ENCODE measurements at regions not wholly inside any gene's neighbourhood (a gene's known extent, or its start where the extent isn't known, plus 50 kb on each side); places are given as distances from the start of the nearest gene placed in this dataset.
A peak's percentile ranks its signal among the peaks of the same experiment; 100 is the strongest.

GRCh38 chr17:77314601-77315000 lies 173.8 kb downstream of the SEC14L1 start:
- Mint-ChIP-seq H3K9me3 (ENCODE audit: unreplicated experiment) (no peaks in the 10 kb centered on the region), H3K4me1 (ENCODE audit: unreplicated experiment) (peaks cover 75% of the 10 kb centered on the region), H3K4me3 (ENCODE audit: unreplicated experiment) (no peak overlapping the region), H3K27ac (ENCODE audit: unreplicated experiment) (no peak overlapping the region), H3K27me3 (ENCODE audit: unreplicated experiment) (no peaks in the 10 kb centered on the region), H3K36me3 (ENCODE audit: unreplicated experiment) (no peaks in the 10 kb centered on the region)
- DNase-seq (ENCODE audit: extremely low spot score, unreplicated experiment) = no peak
- no peak for TF ChIP-seq CTCF (IDR thresholded peaks at IDR 0.05)

- no peaks in the 10 kb centered on the region for H3K9me3 Mint-ChIP-seq (ENCODE audit: unreplicated experiment)
- H3K36me3 Mint-ChIP-seq (ENCODE audit: unreplicated experiment) = no peaks in the 10 kb centered on the region
- H3K4me1 Mint-ChIP-seq (ENCODE audit: unreplicated experiment) = peaks cover 76% of the 10 kb centered on the region
- no peak overlapping the region for H3K27ac Mint-ChIP-seq (ENCODE audit: unreplicated experiment)
- H3K27me3 Mint-ChIP-seq (ENCODE audit: unreplicated experiment) = no peaks in the 10 kb centered on the region
- DNase-seq (ENCODE audit: extremely low spot score, unreplicated experiment) = no peak
- H3K4me3 Mint-ChIP-seq (ENCODE audit: unreplicated experiment) = no peak overlapping the region
- TF ChIP-seq CTCF (IDR thresholded peaks at IDR 0.05) = no peak
These were observed 174.2 kb downstream of the SEC14L1 start for GRCh38 chr17:77315010-77315409.

GRCh38 chr17:77315551-77316190 lies 174.9 kb downstream of the SEC14L1 start:
- Mint-ChIP-seq H3K4me3 (ENCODE audit: unreplicated experiment) (no peak overlapping the region), H3K36me3 (ENCODE audit: unreplicated experiment) (no peaks in the 10 kb centered on the region), H3K9me3 (ENCODE audit: unreplicated experiment) (no peaks in the 10 kb centered on the region), H3K27me3 (ENCODE audit: unreplicated experiment) (no peaks in the 10 kb centered on the region), H3K27ac (ENCODE audit: unreplicated experiment) (peak overlapping the region; percentile 90), H3K4me1 (ENCODE audit: unreplicated experiment) (peaks cover 75% of the 10 kb centered on the region)
- no peak for DNase-seq (ENCODE audit: extremely low spot score, unreplicated experiment)
- no peak for TF ChIP-seq CTCF (IDR thresholded peaks at IDR 0.05)

- Mint-ChIP-seq H3K27me3 (ENCODE audit: unreplicated experiment) (no peaks in the 10 kb centered on the region), H3K27ac (ENCODE audit: unreplicated experiment) (peak overlapping the region; percentile 90)
- no peak for DNase-seq (ENCODE audit: extremely low spot score, unreplicated experiment)
These were observed 175.4 kb downstream of the SEC14L1 start for GRCh38 chr17:77316191-77316641.

GRCh38 chr17:77316651-77317050 lies 175.9 kb downstream of the SEC14L1 start:
- H3K27ac Mint-ChIP-seq (ENCODE audit: unreplicated experiment) = peak overlapping the region; percentile 90
- DNase-seq (ENCODE audit: extremely low spot score, unreplicated experiment) = no peak
- H3K9me3 Mint-ChIP-seq (ENCODE audit: unreplicated experiment) = no peaks in the 10 kb centered on the region
- no peak overlapping the region for H3K4me3 Mint-ChIP-seq (ENCODE audit: unreplicated experiment)
- H3K36me3 Mint-ChIP-seq (ENCODE audit: unreplicated experiment) = no peaks in the 10 kb centered on the region
- H3K27me3 Mint-ChIP-seq (ENCODE audit: unreplicated experiment) = no peaks in the 10 kb centered on the region
- no peak for TF ChIP-seq CTCF (IDR thresholded peaks at IDR 0.05)
- peaks cover 77% of the 10 kb centered on the region for H3K4me1 Mint-ChIP-seq (ENCODE audit: unreplicated experiment)

More at GRCh38 chr17:77316191-77316641, 175.4 kb downstream of the SEC14L1 start:
- Mint-ChIP-seq H3K36me3 (ENCODE audit: unreplicated experiment) (no peaks in the 10 kb centered on the region), H3K4me3 (ENCODE audit: unreplicated experiment) (peak overlapping the region; percentile 27), H3K9me3 (ENCODE audit: unreplicated experiment) (no peaks in the 10 kb centered on the region), H3K4me1 (ENCODE audit: unreplicated experiment) (peaks cover 76% of the 10 kb centered on the region)
- TF ChIP-seq CTCF (IDR thresholded peaks at IDR 0.05) = no peak

All from osteocyte (in vitro differentiated cells).